Iris pigment epithelial cell (primary cell): ENCODE measurements at regions not wholly inside any gene's neighbourhood (a gene's known extent, or its start where the extent isn't known, plus 50 kb on each side); places are given as distances from the start of the nearest gene placed in this dataset.

Experiments used
- DNase-seq: peaks from one replicate; pipeline ENCODE4 v3.0.0-alpha.2; 2011; ENCODE audit warnings: low read depth

GRCh38 chr2:82675186-82675585 is 1783.9 kb downstream of the SUCLG1 start:
- DNase-seq = peak; percentile 42

DNA sequence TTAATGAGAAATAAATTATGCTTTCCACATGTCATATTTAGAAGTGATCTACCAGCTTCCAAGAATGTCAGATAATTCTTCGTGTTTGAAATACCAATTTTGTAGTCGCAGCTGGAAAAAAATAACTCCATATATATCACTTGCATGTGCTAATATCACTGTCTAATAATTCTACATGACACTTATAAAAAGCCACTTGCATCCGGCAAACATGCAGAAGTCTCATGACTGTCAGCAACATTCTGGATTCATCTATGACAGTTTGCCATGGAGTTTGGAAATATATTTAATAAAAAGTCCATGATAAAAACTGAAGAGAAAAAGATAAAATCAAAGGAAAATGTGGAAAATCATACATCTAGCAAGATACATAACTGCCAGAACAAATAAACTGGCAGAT is 1784.4 kb downstream of the SUCLG1 start:
- no peak for DNase-seq

DNA sequence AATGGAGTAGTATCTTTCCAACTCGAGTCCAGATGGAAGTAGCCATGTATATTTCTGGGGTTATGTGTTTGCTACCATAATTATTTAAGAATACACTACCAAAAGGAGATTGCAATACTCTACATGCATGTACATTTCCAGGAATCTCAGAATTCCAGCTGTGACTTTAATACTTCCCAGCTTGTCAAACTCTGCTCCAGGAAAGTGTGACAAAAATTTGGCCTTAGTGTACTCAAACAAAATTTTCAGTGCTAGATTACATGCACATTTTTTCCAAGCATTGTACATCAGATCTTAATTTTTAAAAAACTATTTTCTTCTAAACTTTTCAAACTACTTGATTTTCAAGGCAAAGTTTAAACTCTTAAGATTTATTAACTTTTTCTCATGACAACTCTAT is 1791.6 kb downstream of the SUCLG1 start:
- DNase-seq = no peak

GRCh38 chr2:82665691-82666090 is 1793.4 kb downstream of the SUCLG1 start:
- DNase-seq = no peak

DNA sequence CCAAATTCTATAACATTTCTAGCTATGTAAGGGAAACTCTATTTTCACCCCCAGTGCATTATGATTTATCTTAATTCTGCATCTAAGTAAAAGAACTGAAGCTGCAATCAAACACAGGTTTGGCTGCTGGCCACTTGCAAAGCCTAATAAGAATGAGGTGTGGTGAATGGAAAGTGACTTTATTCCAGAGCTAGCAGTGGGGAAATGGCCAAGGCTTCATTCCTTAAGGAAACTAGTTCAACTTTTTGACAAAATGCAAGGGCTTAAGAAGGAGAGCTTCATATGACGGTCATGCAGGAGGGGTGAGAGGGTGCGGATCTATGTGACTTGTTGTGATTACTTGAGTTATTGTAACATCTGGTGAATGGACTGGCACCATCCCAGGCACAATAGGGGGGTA is 1802.0 kb downstream of the SUCLG1 start:
- DNase-seq = no peak

GRCh38 chr2:82656420-82656819 is 1802.7 kb downstream of the SUCLG1 start:
- no peak for DNase-seq

- no peak for DNase-seq
Observed at GRCh38 chr2:82652117-82652516, 1807.0 kb downstream of the SUCLG1 start.

DNA sequence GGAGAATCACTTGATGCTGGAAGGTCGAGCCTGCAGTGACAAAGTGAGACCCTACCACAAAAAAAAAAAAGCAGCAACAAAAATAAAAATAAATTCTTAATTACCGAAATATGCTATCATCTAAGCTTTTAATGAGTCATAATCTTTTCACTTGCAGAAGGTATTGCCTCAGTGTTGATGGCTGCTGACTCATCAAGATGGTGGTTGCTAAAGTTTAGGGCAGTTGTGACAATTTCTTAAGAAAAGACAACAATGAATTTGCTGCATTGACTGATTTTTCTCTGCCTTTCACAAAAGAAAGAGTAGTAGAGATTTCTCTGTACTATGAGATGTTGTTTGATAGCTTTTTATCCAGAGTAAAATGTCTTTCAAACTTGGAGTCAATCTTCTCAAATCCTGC is 1809.0 kb downstream of the SUCLG1 start:
- DNase-seq = peak; percentile 8

GRCh38 chr2:82641598-82642180 is 1817.4 kb downstream of the SUCLG1 start:
- no peak for DNase-seq

- peak; percentile 3 for DNase-seq
Observed at GRCh38 chr2:82636402-82637020, 1822.6 kb downstream of the SUCLG1 start.

DNA sequence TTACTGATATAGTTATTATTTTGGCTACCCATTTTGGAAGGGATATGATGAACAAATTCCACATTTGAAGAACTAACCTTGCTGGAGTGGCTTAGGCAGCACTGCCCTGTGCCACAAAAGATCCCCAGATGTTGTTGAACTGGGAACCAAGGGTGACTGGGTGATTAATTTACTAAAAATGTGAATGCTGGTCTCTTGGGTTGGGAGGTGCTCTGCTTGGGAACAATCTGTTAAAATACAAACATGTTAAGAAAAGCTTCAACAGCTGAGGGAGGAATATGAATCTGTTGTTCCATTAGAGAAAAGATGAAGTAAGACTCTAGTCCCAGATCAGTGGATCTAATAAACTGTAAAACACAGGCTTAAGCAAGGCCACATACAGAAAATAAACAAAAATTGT is 1860.1 kb downstream of the SUCLG1 start:
- DNase-seq = no peak

GRCh38 chr2:82596581-82596980 is 1862.5 kb downstream of the SUCLG1 start:
- DNase-seq = no peak

GRCh38 chr2:82591718-82592117 is 1867.4 kb downstream of the SUCLG1 start:
- no peak for DNase-seq

DNA sequence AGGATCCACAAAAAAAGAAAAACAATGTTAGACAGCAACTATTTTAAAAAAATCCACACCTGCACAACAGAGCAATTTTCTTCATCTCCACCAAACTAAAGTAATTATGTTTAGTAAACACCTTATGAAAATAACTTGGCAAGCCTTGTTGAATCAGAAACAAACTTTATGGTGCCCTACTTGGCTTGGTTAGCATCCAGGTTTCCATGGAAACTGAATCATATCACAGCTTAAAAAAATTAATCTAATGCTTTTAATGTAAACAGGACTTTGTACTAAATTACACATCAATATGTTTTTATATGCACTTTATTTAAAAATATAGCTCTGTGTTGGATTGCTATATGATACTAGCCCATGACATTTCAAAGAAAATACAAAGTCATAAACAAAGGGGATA is 1882.4 kb downstream of the SUCLG1 start:
- no peak for DNase-seq

DNA sequence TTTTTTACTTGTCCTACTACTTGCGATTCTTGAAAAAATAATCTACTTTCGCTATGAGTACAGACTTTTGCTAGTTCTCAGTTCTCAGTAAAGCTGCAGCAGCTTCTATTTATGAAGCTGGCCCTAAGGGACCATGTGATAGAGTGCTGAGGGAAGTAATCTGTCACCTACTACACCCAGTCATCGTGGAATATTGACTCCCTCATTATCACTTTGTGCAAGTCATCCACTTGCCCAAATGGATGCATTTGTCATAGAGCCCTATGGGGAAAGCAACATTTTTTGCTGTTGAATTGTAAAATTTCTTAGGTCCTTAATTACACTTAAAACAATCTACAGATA is 1919.8 kb downstream of the SUCLG1 start:
- no peak for DNase-seq

- no peak for DNase-seq
Observed at GRCh38 chr2:82538590-82539279, 1920.3 kb downstream of the SUCLG1 start.

DNA sequence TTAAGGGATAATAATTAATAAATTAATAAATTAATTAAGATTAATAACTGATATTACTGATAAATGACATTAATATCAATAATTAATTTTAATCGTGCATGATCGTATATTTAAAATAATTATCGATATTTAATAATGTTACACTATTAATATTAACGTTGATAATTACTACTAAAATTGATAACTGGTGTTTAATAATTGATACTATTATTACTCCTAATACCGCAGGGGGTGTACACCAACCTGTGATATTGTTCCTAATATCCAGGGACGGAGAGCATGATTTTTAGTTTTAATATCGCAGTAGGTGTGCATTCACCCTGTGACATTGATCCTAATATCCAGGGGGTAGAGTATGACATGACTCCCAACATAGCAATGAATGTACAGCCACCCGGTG is 1930.8 kb downstream of the SUCLG1 start:
- DNase-seq = no peak

DNA sequence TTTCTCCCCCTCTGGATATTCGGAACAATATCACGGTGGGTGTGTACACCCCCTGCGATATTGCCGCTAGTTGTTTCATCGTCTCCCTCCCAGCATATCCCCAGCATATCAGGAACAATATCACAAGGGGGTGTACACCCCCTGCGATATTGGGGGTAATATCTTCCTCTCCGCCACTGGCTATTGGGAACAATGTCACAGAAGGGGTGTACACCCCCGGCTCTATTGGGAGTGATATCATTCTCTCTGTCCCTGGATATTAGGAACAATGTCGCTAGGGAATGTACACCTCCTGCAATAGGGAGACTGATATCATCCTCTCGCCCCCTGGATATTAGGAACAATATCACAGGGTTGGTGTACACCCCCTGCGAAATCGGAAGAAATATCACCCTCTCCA is 1932.0 kb downstream of the SUCLG1 start:
- DNase-seq = no peak

DNA sequence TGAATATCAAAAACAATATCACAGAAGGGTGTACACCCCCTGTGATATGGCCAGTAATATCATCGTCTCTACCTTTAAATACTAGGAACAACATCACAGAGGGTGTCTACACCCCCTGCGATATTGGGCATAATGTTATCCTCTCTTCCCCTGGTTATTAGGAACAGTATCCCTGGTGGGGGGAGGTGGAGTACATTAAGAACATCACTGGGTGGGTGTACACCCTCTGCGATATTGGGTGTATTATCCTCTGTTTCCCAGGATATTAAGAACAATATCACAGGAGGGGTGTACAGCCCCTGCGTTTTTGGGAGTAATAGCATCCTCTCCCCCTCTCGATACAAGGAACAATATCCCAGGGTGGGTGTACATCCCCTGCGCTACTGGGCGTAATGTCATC is 1932.8 kb downstream of the SUCLG1 start:
- no peak for DNase-seq

DNA sequence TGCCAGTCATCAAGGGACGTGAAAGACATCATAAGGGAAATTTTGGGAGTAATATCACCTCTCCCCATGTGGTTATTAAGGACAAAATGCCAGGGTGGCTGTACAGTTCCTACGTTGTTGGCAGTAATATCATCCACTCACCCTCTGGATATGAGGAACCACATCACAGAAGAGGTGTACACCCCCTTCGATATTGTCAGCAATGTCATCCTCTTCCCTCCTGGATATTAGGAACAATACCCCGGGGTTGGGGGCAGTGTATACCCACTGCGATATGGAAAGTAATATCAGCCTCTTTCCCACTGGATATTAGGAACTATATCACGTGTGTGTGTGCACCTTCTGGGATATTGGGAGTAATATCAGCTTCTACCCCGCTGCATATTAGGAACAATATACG is 1933.3 kb downstream of the SUCLG1 start:
- no peak for DNase-seq

DNA sequence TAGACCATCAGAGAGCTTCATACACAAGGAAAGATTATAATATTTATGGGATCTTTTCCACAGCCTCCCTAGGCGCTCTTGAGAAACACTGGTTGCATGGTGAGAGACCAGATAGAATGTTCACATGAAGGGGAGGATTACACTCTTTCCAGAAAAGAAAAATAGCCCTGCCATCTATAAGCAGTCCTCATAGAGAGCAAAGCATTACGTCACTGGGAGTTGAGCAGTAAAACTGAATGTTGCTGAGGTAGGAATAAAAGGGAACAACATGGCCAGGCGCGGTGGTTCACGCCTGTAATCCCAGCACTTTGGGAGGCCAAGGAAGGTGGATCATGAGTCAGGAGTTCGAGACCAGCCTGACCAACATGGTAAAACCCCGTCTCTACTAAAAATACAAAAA is 1934.3 kb downstream of the SUCLG1 start:
- DNase-seq = no peak

GRCh38 chr2:82511894-82512293 is 1947.2 kb downstream of the SUCLG1 start:
- DNase-seq = no peak

DNA sequence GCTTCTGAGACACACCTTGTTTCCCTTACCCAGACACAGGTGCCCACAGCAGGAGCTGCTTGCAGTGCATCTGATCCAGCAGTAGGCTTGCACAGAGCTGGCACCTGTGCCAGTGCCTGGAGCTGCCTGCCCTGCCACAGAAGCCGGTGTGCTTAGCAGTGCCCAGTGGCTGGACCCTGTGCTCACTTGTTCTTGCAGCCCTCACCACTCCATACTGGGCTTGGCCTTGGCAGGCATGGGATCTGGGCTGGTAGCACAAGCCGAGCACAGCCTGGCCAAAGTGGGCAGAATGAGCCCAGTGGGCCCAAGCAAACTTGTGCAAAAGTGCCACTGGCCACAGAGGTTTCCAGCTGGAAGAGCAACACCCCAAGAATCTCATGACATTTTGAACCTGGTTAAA is 1950.4 kb downstream of the SUCLG1 start:
- no peak for DNase-seq

DNA sequence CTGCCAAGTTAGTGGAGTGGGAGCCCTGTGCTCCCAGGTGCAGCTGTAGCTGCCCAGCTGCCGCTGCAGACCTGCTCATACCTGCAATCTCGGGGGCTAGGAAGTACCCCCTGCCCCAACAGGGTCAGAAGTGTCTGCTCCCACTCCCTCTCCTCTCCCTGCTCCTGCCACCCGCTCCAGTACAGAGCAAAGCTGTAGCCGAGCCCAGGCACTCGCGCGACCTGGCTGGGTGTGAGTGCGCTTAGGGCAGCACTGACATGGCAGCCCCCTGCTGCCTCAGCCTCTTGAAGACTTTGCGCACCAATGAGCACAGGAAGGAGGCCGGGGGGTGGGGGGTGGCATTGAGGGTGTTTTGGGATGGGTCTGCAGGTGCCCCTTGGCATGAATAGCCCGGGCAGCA is 1951.4 kb downstream of the SUCLG1 start:
- no peak for DNase-seq
